Choroid plexus epithelial cell (primary cell): ENCODE measurements at regions not wholly inside any gene's neighbourhood (a gene's known extent, or its start where the extent isn't known, plus 50 kb on each side); places are given as distances from the start of the nearest gene placed in this dataset.

Source experiments
- DNase-seq: peaks from one replicate; pipeline ENCODE4 v3.0.0-alpha.2; 2010; ENCODE audit warnings: low read depth
- H3K4me3 ChIP-seq: 2 replicates; pipeline ENCODE4 v1.5.1; 2011; ENCODE audit warnings: low read depth, mild to moderate bottlenecking, control low read depth, low read length, moderate library complexity
- CTCF ChIP-seq: conservative IDR thresholded peaks from 2 replicates; pipeline ENCODE4 v1.5.1; 2011; ENCODE audit warnings: low read depth, mild to moderate bottlenecking, control low read depth, inconsistent platforms, low read length, moderate library complexity

- no peak for TF ChIP-seq CTCF
- H3K4me3 ChIP-seq = no peak overlapping the region
- DNase-seq = no peak
These were observed 362.3 kb upstream of the NOVA1 start for GRCh38 chr14:26959972-26960660.

- no peak for DNase-seq
These were observed 365.9 kb upstream of the NOVA1 start for GRCh38 chr14:26963711-26964110.

GRCh38 chr14:26965490-26965889 lies 367.7 kb upstream of the NOVA1 start:
- no peak for TF ChIP-seq CTCF
- DNase-seq = no peak
- H3K4me3 ChIP-seq = no peak overlapping the region

More at GRCh38 chr14:26963711-26964110, 365.9 kb upstream of the NOVA1 start:
- no peak for TF ChIP-seq CTCF
- no peak overlapping the region for H3K4me3 ChIP-seq

GRCh38 chr14:26966908-26967307 lies 369.1 kb upstream of the NOVA1 start:
- DNase-seq = peak; percentile 4
- TF ChIP-seq CTCF = no peak
- H3K4me3 ChIP-seq = no peak overlapping the region

- TF ChIP-seq CTCF = no peak
- DNase-seq = no peak
- no peak overlapping the region for H3K4me3 ChIP-seq
These were observed 377.1 kb upstream of the NOVA1 start for GRCh38 chr14:26974965-26975364.

GRCh38 chr14:26982071-26982470 lies 384.2 kb upstream of the NOVA1 start:
- DNase-seq = no peak
- no peak for TF ChIP-seq CTCF
- no peak overlapping the region for H3K4me3 ChIP-seq

GRCh38 chr14:26984311-26985177 lies 386.7 kb upstream of the NOVA1 start:
- TF ChIP-seq CTCF = peak; percentile 80
- peak; percentile 76 for DNase-seq
- no peak overlapping the region for H3K4me3 ChIP-seq
